WTC11 (cell line): ENCODE measurements at regions not wholly inside any gene's neighbourhood (a gene's known extent, or its start where the extent isn't known, plus 50 kb on each side); places are given as distances from the start of the nearest gene placed in this dataset.

Experiments used
- ATAC-seq: fragments of 200-7000 bp; cut with Tn5 transposase; 2 replicates; pipeline ENCODE4 v1.10.0; 2021; ENCODE audit warnings: mild to moderate bottlenecking, moderate library complexity
- CTCF ChIA-PET: fragments of 300-600 bp; sonication (Branson Sonifier 250); formaldehyde crosslinking; loops from one replicate; lab custom pipeline; 2021; ENCODE audit warnings: antibody characterized with exemption; lab: Charles Lee
- POLR2A ChIA-PET: fragments of 350-600 bp; sonication (Branson Sonifier 250); formaldehyde crosslinking; loops from one replicate; lab custom pipeline; 2021; ENCODE audit warnings: antibody characterized with exemption; lab: Charles Lee
- DNase-seq: peaks from one replicate; pipeline ENCODE4 v3.0.0; 2021; ENCODE audit warnings: low spot score
- H3K27ac Mint-ChIP-seq: 2 replicates; pipeline ENCODE4 v1.8.0; 2021; ENCODE audit warnings: mixed read lengths
- H3K27me3 Mint-ChIP-seq: 2 replicates; pipeline ENCODE4 v1.8.0; 2021; ENCODE audit warnings: low read depth, mild to moderate bottlenecking, moderate library complexity, mixed read lengths
- H3K36me3 Mint-ChIP-seq: 2 replicates; pipeline ENCODE4 v1.8.0; 2021; ENCODE audit warnings: mixed read lengths
- H3K4me1 Mint-ChIP-seq: 2 replicates; pipeline ENCODE4 v1.8.0; 2022; ENCODE audit warnings: mixed read lengths
- H3K4me3 Mint-ChIP-seq: 2 replicates; pipeline ENCODE4 v1.8.0; 2021; ENCODE audit warnings: mild to moderate bottlenecking, moderate library complexity, mixed read lengths
- H3K9me3 Mint-ChIP-seq: 2 replicates; pipeline ENCODE4 v1.8.0; 2021; ENCODE audit warnings: mixed read lengths
- ATF6 ChIP-seq: sonication (generic); formaldehyde crosslinking; IDR thresholded peaks from 2 replicates; pipeline ENCODE4 v1.8.1; 2023; ENCODE audit warnings: mild to moderate bottlenecking, missing genetic modification reagents
- CREM ChIP-seq: sonication (generic); formaldehyde crosslinking; IDR thresholded peaks from 2 replicates; pipeline ENCODE4 v1.8.1; 2022; ENCODE audit warnings: mild to moderate bottlenecking, missing genetic modification reagents, moderate library complexity
- ERG ChIP-seq: fragments of 250-450 bp; sonication (Bioruptor Pico); IDR thresholded peaks from 2 replicates; pipeline ENCODE4 v1.8.0; 2021; ENCODE audit warnings: mild to moderate bottlenecking
- FOXK1 ChIP-seq: sonication (generic); formaldehyde crosslinking; IDR thresholded peaks from 2 replicates; pipeline ENCODE4 v1.8.0; 2022; ENCODE audit warnings: mild to moderate bottlenecking, moderate library complexity, missing genetic modification reagents
- FOXP1 ChIP-seq: sonication (generic); formaldehyde crosslinking; IDR thresholded peaks from 2 replicates; pipeline ENCODE4 v1.8.0; 2022; ENCODE audit warnings: missing genetic modification reagents, mild to moderate bottlenecking, moderate library complexity, borderline replicate concordance
- GRHL2 ChIP-seq: fragments of 250-450 bp; sonication (Bioruptor Pico); IDR thresholded peaks from 2 replicates; pipeline ENCODE4 v1.8.0; 2022; ENCODE audit warnings: mild to moderate bottlenecking, moderate library complexity; ENCODE audit not compliant: insufficient replicate concordance, severe bottlenecking
- JAZF1 ChIP-seq: fragments of 250-450 bp; sonication (Bioruptor Pico); IDR thresholded peaks from 2 replicates; pipeline ENCODE4 v1.9.0; 2021; ENCODE audit warnings: moderate library complexity, mild to moderate bottlenecking, inconsistent platforms
- NFATC4 ChIP-seq: fragments of 250-450 bp; sonication (Bioruptor Pico); IDR thresholded peaks from 2 replicates; pipeline ENCODE4 v1.9.0; 2021; ENCODE audit warnings: mild to moderate bottlenecking
- NR1H2 ChIP-seq: sonication (generic); formaldehyde crosslinking; IDR thresholded peaks from 2 replicates; pipeline ENCODE4 v1.9.0; 2021; ENCODE audit warnings: mild to moderate bottlenecking, moderate library complexity, missing genetic modification reagents
- PREB ChIP-seq: sonication (generic); formaldehyde crosslinking; IDR thresholded peaks from 2 replicates; pipeline ENCODE4 v1.8.1; 2022; ENCODE audit warnings: mild to moderate bottlenecking, missing genetic modification reagents, moderate library complexity, borderline replicate concordance
- SOX15 ChIP-seq: fragments of 250-450 bp; sonication (Bioruptor Pico); IDR thresholded peaks from 2 replicates; pipeline ENCODE4 v1.9.0; 2021; ENCODE audit warnings: mild to moderate bottlenecking
- ZBTB21 ChIP-seq: sonication (generic); formaldehyde crosslinking; IDR thresholded peaks from 2 replicates; pipeline ENCODE4 v1.8.1; 2023; ENCODE audit warnings: mild to moderate bottlenecking, missing genetic modification reagents, borderline replicate concordance
- ZNF219 ChIP-seq: sonication (generic); formaldehyde crosslinking; IDR thresholded peaks from 2 replicates; pipeline ENCODE4 v1.8.0; 2023; ENCODE audit warnings: missing genetic modification reagents, mild to moderate bottlenecking, borderline replicate concordance
- ZNF232 ChIP-seq: sonication (generic); formaldehyde crosslinking; IDR thresholded peaks from 2 replicates; pipeline ENCODE4 v1.8.0; 2022; ENCODE audit warnings: mild to moderate bottlenecking, missing genetic modification reagents
- ZNF416 ChIP-seq: fragments of 250-450 bp; sonication (Bioruptor Pico); IDR thresholded peaks from 2 replicates; pipeline ENCODE4 v1.9.0; 2021; ENCODE audit warnings: mild to moderate bottlenecking, inconsistent platforms
- TF ChIP-seq, protein P1 (sequence below): sonication (generic); formaldehyde crosslinking; IDR thresholded peaks from 2 replicates; pipeline ENCODE4 v1.8.1; 2023; ENCODE audit warnings: mild to moderate bottlenecking, moderate library complexity, missing genetic modification reagents
- TF ChIP-seq, protein P2 (sequence below): sonication (generic); formaldehyde crosslinking; IDR thresholded peaks from 2 replicates; pipeline ENCODE4 v1.8.1; 2023; ENCODE audit warnings: mild to moderate bottlenecking, missing genetic modification reagents, borderline replicate concordance
- TF ChIP-seq, protein P3 (sequence below): sonication (generic); formaldehyde crosslinking; IDR thresholded peaks from 2 replicates; pipeline ENCODE4 v1.8.0; 2022; ENCODE audit warnings: missing genetic modification reagents

DNA sequence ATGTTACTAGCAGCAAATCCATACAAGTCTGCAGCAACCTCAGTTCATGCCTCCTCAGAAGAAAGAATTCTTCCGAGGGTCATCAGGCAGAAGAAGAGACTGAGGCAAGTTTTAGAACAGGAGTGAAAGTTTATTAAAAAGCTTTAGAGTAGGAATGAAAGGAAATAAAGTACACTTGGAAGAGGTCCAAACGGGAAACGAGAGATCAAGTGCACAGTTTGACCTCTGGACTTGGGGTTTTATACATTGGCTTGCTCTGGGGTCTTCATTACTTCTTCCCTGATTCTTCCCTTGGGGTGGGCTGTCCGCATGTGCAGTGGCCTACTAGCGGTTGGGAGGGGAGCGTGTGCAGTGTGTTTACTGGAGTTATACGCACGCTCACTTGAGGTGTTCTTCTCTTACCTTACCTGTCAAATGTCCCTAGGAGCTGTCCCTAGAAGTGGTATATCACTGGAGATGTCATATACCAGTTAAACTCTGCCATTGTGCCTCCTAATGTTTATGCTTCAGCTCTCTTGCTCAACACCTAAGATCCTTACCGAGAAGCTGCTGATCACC is 372.8 kb upstream of the KITLG start:
- H3K9me3 Mint-ChIP-seq, result peaks cover 9% of the 10 kb centered on the region
- POLR2A ChIA-PET, result no interaction called here
- H3K4me3 Mint-ChIP-seq, result no peak overlapping the region
- H3K27ac Mint-ChIP-seq, result no peak overlapping the region
- peaks cover 8% of the 10 kb centered on the region for H3K36me3 Mint-ChIP-seq
- DNase-seq (no peak), ATAC-seq (no peak)
- peaks cover 62% of the 10 kb centered on the region for H3K4me1 Mint-ChIP-seq
- H3K27me3 Mint-ChIP-seq, result peaks cover 87% of the 10 kb centered on the region
- TF ChIP-seq NR1H2 (CRISPR knock-in tag) (no peak), ZBTB21 (no peak), GRHL2 (CRISPR knock-in tag) (no peak), ERG (no peak), FOXP1 (CRISPR knock-in tag) (no peak), ZNF416 (CRISPR knock-in tag) (no peak)
- TF ChIP-seq, protein P1, sequence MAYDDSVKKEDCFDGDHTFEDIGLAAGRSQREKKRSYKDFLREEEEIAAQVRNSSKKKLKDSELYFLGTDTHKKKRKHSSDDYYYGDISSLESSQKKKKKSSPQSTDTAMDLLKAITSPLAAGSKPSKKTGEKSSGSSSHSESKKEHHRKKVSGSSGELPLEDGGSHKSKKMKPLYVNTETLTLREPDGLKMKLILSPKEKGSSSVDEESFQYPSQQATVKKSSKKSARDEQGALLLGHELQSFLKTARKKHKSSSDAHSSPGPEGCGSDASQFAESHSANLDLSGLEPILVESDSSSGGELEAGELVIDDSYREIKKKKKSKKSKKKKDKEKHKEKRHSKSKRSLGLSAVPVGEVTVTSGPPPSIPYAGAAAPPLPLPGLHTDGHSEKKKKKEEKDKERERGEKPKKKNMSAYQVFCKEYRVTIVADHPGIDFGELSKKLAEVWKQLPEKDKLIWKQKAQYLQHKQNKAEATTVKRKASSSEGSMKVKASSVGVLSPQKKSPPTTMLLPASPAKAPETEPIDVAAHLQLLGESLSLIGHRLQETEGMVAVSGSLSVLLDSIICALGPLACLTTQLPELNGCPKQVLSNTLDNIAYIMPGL (CRISPR knock-in tag), result no peak
- CTCF ChIA-PET, result interaction anchor here (0.6 kb wide), 1 partner anchor 545 kb away, joined by 3 read pairs; no protein-coding TSS in a partner anchor

GRCh38 chr12:88952562-88952942 is 372.3 kb upstream of the KITLG start:
- H3K27me3 Mint-ChIP-seq, result peaks cover 82% of the 10 kb centered on the region
- CTCF ChIA-PET, result interaction anchor here (1.0 to 1.1 kb wide), 2 partner anchors 41 to 393 kb away, joined by 3 to 7 read pairs; no protein-coding TSS in a partner anchor
- H3K27ac Mint-ChIP-seq, result no peak overlapping the region
- TF ChIP-seq SOX15 (CRISPR knock-in tag) (no peak), ATF6 (no peak), ZNF219 (CRISPR knock-in tag) (no peak), ZNF232 (CRISPR knock-in tag) (no peak), PREB (CRISPR knock-in tag) (no peak), CREM (no peak), FOXK1 (CRISPR knock-in tag) (no peak), NFATC4 (CRISPR knock-in tag) (no peak), JAZF1 (CRISPR knock-in tag) (no peak), GRHL2 (CRISPR knock-in tag) (no peak)
- TF ChIP-seq, protein P1 (CRISPR knock-in tag), result no peak
- TF ChIP-seq, protein P2, sequence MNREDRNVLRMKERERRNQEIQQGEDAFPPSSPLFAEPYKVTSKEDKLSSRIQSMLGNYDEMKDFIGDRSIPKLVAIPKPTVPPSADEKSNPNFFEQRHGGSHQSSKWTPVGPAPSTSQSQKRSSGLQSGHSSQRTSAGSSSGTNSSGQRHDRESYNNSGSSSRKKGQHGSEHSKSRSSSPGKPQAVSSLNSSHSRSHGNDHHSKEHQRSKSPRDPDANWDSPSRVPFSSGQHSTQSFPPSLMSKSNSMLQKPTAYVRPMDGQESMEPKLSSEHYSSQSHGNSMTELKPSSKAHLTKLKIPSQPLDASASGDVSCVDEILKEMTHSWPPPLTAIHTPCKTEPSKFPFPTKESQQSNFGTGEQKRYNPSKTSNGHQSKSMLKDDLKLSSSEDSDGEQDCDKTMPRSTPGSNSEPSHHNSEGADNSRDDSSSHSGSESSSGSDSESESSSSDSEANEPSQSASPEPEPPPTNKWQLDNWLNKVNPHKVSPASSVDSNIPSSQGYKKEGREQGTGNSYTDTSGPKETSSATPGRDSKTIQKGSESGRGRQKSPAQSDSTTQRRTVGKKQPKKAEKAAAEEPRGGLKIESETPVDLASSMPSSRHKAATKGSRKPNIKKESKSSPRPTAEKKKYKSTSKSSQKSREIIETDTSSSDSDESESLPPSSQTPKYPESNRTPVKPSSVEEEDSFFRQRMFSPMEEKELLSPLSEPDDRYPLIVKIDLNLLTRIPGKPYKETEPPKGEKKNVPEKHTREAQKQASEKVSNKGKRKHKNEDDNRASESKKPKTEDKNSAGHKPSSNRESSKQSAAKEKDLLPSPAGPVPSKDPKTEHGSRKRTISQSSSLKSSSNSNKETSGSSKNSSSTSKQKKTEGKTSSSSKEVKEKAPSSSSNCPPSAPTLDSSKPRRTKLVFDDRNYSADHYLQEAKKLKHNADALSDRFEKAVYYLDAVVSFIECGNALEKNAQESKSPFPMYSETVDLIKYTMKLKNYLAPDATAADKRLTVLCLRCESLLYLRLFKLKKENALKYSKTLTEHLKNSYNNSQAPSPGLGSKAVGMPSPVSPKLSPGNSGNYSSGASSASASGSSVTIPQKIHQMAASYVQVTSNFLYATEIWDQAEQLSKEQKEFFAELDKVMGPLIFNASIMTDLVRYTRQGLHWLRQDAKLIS, result no peak
- TF ChIP-seq, protein P3, sequence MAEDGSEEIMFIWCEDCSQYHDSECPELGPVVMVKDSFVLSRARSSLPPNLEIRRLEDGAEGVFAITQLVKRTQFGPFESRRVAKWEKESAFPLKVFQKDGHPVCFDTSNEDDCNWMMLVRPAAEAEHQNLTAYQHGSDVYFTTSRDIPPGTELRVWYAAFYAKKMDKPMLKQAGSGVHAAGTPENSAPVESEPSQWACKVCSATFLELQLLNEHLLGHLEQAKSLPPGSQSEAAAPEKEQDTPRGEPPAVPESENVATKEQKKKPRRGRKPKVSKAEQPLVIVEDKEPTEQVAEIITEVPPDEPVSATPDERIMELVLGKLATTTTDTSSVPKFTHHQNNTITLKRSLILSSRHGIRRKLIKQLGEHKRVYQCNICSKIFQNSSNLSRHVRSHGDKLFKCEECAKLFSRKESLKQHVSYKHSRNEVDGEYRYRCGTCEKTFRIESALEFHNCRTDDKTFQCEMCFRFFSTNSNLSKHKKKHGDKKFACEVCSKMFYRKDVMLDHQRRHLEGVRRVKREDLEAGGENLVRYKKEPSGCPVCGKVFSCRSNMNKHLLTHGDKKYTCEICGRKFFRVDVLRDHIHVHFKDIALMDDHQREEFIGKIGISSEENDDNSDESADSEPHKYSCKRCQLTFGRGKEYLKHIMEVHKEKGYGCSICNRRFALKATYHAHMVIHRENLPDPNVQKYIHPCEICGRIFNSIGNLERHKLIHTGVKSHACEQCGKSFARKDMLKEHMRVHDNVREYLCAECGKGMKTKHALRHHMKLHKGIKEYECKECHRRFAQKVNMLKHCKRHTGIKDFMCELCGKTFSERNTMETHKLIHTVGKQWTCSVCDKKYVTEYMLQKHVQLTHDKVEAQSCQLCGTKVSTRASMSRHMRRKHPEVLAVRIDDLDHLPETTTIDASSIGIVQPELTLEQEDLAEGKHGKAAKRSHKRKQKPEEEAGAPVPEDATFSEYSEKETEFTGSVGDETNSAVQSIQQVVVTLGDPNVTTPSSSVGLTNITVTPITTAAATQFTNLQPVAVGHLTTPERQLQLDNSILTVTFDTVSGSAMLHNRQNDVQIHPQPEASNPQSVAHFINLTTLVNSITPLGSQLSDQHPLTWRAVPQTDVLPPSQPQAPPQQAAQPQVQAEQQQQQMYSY (CRISPR knock-in tag), result no peak

More at GRCh38 chr12:88952562-88952942, 372.3 kb upstream of the KITLG start:
- POLR2A ChIA-PET, result no interaction called here
- Mint-ChIP-seq H3K36me3 (peaks cover 8% of the 10 kb centered on the region), H3K4me3 (no peak overlapping the region), H3K4me1 (peaks cover 56% of the 10 kb centered on the region), H3K9me3 (peaks cover 9% of the 10 kb centered on the region)
- DNase-seq (no peak), ATAC-seq (no peak)
